ENCODE measurements at regions not wholly inside any gene's neighbourhood (a gene's known extent, or its start where the extent isn't known, plus 50 kb on each side); places are given as distances from the start of the nearest gene placed in this dataset.
"Not testable (repeated sequence)": the region's sequence is repeated elsewhere in the genome, so short reads cannot be mapped to it uniquely, and the experiment has no call there.

DNA sequence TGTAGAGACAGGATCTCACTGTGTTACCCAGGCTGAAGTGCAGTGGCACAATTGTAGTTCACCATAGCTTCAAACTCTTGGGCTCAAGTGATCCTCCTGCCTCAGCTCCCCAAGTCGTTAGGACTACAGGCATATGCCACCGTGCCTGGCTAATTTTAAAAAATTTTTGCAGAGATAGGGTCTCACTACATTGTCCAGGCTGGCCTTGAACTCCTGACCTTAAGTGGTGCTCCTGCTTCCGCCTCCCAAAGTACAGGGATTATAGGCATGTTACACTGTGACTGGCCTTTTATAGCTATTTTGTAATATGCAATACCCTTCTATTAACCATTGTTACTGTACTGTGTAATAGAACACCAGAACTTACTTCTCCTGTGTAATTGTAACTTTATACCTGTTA, 139.3 kb upstream of the ZNF267 start:
- no peak overlapping the region for H3K4me3 Mint-ChIP-seq
- H3K27ac Mint-ChIP-seq = no peak overlapping the region
- no peaks in the 10 kb centered on the region for H3K4me1 Mint-ChIP-seq
- H3K9me3 Mint-ChIP-seq = peaks cover 20% of the 10 kb centered on the region
- peaks cover 75% of the 10 kb centered on the region for H3K36me3 Mint-ChIP-seq
- no peak for DNase-seq (ENCODE audit: low spot score in 2 of 2)
- no peak for ATAC-seq (ENCODE audit: low read depth)
- no peaks in the 10 kb centered on the region for H3K27me3 Mint-ChIP-seq

- not testable (repeated sequence) for H3K4me3 Mint-ChIP-seq; DNase-seq (ENCODE audit: low spot score in 2 of 2); H3K4me1 Mint-ChIP-seq; H3K27me3 Mint-ChIP-seq; H3K27ac Mint-ChIP-seq; ATAC-seq (ENCODE audit: low read depth)
- H3K36me3 Mint-ChIP-seq = peaks cover 83% of the 10 kb centered on the region
- H3K9me3 Mint-ChIP-seq = peaks cover 34% of the 10 kb centered on the region
Measured at GRCh38 chr16:31745098-31745497, 128.5 kb upstream of the ZNF267 start.

- H3K36me3 Mint-ChIP-seq = peaks cover 82% of the 10 kb centered on the region
- no peak overlapping the region for H3K27ac Mint-ChIP-seq
- H3K4me1 Mint-ChIP-seq = peaks cover 2% of the 10 kb centered on the region
- no peak for DNase-seq (ENCODE audit: low spot score in 2 of 2)
- no peak overlapping the region for H3K4me3 Mint-ChIP-seq
- no peak for ATAC-seq (ENCODE audit: low read depth)
- H3K9me3 Mint-ChIP-seq = peaks cover 32% of the 10 kb centered on the region
- H3K27me3 Mint-ChIP-seq = no peaks in the 10 kb centered on the region
Measured at GRCh38 chr16:31745900-31746299, 127.7 kb upstream of the ZNF267 start.

DNA sequence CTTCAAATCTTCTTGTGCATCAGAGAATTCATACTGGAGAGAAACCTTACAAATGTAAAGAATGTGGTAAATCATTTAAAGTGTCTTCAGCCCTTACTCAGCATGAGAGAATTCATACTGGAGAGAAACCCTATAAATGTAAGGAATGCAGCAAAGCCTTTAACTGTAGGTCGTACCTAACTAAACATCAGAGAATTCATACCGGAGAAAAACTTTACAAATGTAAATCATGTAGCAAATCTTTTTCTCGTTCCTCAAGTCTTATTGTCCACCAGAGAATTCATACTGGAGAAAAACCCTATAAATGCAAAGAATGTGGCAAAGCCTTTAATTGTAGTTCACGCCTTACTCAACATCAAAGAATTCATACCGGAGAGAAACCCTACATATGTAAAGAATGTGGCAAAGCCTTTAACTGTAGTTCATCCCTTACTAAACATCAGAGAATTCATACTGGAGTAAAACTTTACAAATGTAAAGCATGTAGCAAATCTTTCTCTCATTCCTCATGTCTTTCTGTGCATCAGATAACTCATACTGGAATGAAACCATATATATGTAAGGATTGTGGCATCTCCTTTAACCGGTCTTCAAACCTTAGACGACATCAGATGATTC, 118.5 kb upstream of the ZNF267 start:
- Mint-ChIP-seq H3K4me3 (no peak overlapping the region), H3K27me3 (no peaks in the 10 kb centered on the region), H3K27ac (no peak overlapping the region), H3K36me3 (peaks cover 73% of the 10 kb centered on the region), H3K4me1 (no peaks in the 10 kb centered on the region), H3K9me3 (peaks cover 32% of the 10 kb centered on the region)
- ATAC-seq (ENCODE audit: low read depth) = no peak
- no peak for DNase-seq (ENCODE audit: low spot score in 2 of 2)

GRCh38 chr16:31764103-31764502, 109.5 kb upstream of the ZNF267 start:
- H3K27ac Mint-ChIP-seq = no peak overlapping the region
- DNase-seq (ENCODE audit: low spot score in 2 of 2) (no peak), ATAC-seq (ENCODE audit: low read depth) (no peak)
- H3K4me3 Mint-ChIP-seq = no peak overlapping the region
- H3K27me3 Mint-ChIP-seq = no peaks in the 10 kb centered on the region
- peaks cover 19% of the 10 kb centered on the region for H3K9me3 Mint-ChIP-seq
- H3K36me3 Mint-ChIP-seq = peaks cover 25% of the 10 kb centered on the region
- H3K4me1 Mint-ChIP-seq = no peaks in the 10 kb centered on the region

- Mint-ChIP-seq H3K4me1 (no peaks in the 10 kb centered on the region), H3K4me3 (no peak overlapping the region), H3K9me3 (peaks cover 17% of the 10 kb centered on the region), H3K36me3 (peaks cover 20% of the 10 kb centered on the region), H3K27ac (no peak overlapping the region), H3K27me3 (no peaks in the 10 kb centered on the region)
- no peak for DNase-seq (ENCODE audit: low spot score in 2 of 2)
- no peak for ATAC-seq (ENCODE audit: low read depth)
Measured at GRCh38 chr16:31767267-31767666, 106.3 kb upstream of the ZNF267 start.

DNA sequence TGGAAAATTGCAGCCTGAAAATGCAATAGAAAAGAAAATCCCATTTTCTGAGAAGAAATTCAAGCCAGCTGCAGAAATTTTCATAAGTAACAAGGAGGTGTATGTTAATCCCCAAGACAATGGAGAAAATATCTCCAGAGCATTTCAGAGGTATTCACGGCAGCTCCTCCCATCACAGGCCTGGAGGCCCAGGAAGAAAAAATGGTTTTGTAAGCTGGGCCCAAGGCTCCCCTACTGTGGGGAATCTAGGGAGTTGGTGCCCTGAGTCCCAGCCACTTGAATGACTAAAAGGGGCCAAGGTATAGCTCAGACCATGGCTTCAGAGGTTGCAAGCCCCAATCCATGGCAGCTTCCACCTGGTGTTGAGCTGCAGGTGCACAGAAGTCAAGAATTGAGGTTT, 93.3 kb upstream of the ZNF267 start:
- H3K36me3 Mint-ChIP-seq = peaks cover 11% of the 10 kb centered on the region
- H3K9me3 Mint-ChIP-seq = peaks cover 29% of the 10 kb centered on the region
- DNase-seq (ENCODE audit: low spot score in 2 of 2) (no peak), ATAC-seq (ENCODE audit: low read depth) (no peak)
- no peaks in the 10 kb centered on the region for H3K27me3 Mint-ChIP-seq
- H3K4me1 Mint-ChIP-seq = no peaks in the 10 kb centered on the region
- no peak overlapping the region for H3K27ac Mint-ChIP-seq
- no peak overlapping the region for H3K4me3 Mint-ChIP-seq

DNA sequence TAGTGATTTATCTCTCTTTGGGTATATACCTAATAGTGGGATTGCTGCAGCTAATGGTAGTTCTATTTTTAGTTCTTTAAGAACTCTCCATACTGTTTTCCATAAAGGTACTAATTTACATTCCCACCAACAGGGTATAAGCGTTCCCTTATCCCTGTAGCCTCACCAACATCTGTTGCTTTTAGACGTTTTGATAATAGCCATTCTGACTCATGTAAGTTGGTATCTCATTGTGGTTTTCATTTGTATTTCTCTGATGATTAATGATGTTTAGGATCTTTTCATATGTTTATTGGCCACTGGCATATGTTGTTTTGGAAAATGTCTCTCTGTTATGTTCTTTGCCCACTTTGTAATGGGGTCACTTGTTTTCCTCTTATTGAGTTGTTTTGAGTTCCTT, 88.5 kb upstream of the ZNF267 start:
- Mint-ChIP-seq H3K4me3 (no peak overlapping the region), H3K27me3 (no peaks in the 10 kb centered on the region), H3K4me1 (no peaks in the 10 kb centered on the region), H3K36me3 (peaks cover 12% of the 10 kb centered on the region), H3K9me3 (peaks cover 26% of the 10 kb centered on the region), H3K27ac (no peak overlapping the region)
- DNase-seq (ENCODE audit: low spot score in 2 of 2) = no peak
- ATAC-seq (ENCODE audit: low read depth) = no peak

DNA sequence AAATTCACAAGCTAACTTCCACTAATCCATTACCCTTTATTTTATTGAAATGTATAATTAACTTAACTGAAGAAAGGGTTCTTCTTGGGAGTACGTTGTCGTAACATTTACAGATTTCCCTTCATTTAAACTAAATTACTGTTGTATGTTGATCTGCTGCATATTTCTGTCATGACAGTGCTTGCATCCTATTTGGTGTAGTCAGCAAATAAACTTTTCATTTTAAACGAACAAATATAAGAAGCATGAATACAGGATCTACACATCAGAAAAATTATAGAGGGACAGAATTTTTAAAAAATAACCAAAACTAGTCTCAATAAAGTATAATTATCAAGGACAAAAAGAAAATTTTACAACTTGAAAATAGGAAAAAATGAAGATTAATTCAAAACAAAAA, 66.5 kb upstream of the ZNF267 start:
- Mint-ChIP-seq H3K4me3 (no peak overlapping the region), H3K36me3 (no peaks in the 10 kb centered on the region), H3K27me3 (peaks cover 3% of the 10 kb centered on the region), H3K9me3 (no peaks in the 10 kb centered on the region), H3K27ac (no peak overlapping the region), H3K4me1 (no peaks in the 10 kb centered on the region)
- ATAC-seq (ENCODE audit: low read depth) (no peak), DNase-seq (ENCODE audit: low spot score in 2 of 2) (no peak)

GRCh38 chr16:31810863-31811262, 62.7 kb upstream of the ZNF267 start:
- peaks cover 3% of the 10 kb centered on the region for H3K9me3 Mint-ChIP-seq
- H3K4me3 Mint-ChIP-seq = no peak overlapping the region
- ATAC-seq (ENCODE audit: low read depth) (no peak), DNase-seq (ENCODE audit: low spot score in 2 of 2) (no peak)
- H3K27ac Mint-ChIP-seq = no peak overlapping the region
- no peaks in the 10 kb centered on the region for H3K36me3 Mint-ChIP-seq
- H3K4me1 Mint-ChIP-seq = no peaks in the 10 kb centered on the region
- H3K27me3 Mint-ChIP-seq = peaks cover 6% of the 10 kb centered on the region

DNA sequence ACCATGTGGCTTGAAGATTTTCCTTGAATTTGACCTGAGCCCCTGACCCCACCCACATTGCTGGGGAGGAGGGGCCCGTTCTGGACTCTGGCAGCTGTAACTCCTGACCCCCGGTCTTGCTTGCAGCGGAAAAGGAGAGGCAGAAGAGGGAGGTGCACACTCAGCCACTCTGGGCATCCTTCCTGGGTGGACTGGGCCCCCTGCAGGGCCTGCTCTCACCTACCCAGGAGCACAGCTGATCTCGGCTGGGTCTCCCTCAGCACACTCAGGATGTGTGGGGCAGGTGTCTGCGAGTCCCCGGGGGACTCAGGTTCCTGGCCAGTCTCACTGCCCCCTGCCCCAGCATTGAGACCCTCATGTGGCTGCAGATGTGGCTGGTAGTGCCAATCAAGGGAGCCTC, 57.5 kb upstream of the ZNF267 start:
- not testable (repeated sequence) for H3K36me3 Mint-ChIP-seq; H3K27me3 Mint-ChIP-seq; DNase-seq (ENCODE audit: low spot score in 2 of 2); H3K9me3 Mint-ChIP-seq; H3K4me3 Mint-ChIP-seq; H3K27ac Mint-ChIP-seq; H3K4me1 Mint-ChIP-seq; ATAC-seq (ENCODE audit: low read depth)

- H3K4me1 Mint-ChIP-seq = no peaks in the 10 kb centered on the region
- peaks cover 2% of the 10 kb centered on the region for H3K9me3 Mint-ChIP-seq
- no peak overlapping the region for H3K27ac Mint-ChIP-seq
- no peak overlapping the region for H3K4me3 Mint-ChIP-seq
- peaks cover 10% of the 10 kb centered on the region for H3K27me3 Mint-ChIP-seq
- ATAC-seq (ENCODE audit: low read depth) (no peak), DNase-seq (ENCODE audit: low spot score in 2 of 2) (no peak)
- H3K36me3 Mint-ChIP-seq = no peaks in the 10 kb centered on the region
Measured at GRCh38 chr16:31819386-31819785, 54.2 kb upstream of the ZNF267 start.

DNA sequence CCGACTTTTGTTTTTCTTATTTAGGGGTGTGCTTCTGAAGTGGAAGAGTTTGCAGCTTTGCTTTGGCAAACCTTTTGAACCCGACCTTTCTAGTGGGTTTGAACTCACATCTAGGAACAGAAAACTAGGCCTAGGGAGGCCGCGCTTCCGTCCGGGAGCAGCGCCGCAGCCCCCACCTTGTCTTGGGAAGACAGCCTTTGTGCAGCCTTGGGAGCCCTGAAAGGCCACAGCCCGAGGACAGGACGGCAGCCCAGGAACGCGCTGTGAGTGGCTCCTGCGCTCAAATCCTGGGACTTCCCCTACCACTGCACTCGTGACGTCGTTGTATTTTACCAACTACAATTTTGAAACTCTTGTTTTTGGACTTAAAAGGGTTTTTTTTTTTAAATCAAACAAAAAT, 53.7 kb upstream of the ZNF267 start:
- DNase-seq (ENCODE audit: low spot score in 2 of 2) = no peak
- ATAC-seq (ENCODE audit: low read depth) = no peak
- Mint-ChIP-seq H3K27ac (no peak overlapping the region), H3K36me3 (peaks cover 1% of the 10 kb centered on the region), H3K4me1 (no peaks in the 10 kb centered on the region), H3K9me3 (peaks cover 2% of the 10 kb centered on the region), H3K27me3 (peaks cover 13% of the 10 kb centered on the region), H3K4me3 (no peak overlapping the region)

All from memory B cell (primary cell).